ENCODE measurements at regions not wholly inside any gene's neighbourhood (a gene's known extent, or its start where the extent isn't known, plus 50 kb on each side); places are given as distances from the start of the nearest gene placed in this dataset.

DNA sequence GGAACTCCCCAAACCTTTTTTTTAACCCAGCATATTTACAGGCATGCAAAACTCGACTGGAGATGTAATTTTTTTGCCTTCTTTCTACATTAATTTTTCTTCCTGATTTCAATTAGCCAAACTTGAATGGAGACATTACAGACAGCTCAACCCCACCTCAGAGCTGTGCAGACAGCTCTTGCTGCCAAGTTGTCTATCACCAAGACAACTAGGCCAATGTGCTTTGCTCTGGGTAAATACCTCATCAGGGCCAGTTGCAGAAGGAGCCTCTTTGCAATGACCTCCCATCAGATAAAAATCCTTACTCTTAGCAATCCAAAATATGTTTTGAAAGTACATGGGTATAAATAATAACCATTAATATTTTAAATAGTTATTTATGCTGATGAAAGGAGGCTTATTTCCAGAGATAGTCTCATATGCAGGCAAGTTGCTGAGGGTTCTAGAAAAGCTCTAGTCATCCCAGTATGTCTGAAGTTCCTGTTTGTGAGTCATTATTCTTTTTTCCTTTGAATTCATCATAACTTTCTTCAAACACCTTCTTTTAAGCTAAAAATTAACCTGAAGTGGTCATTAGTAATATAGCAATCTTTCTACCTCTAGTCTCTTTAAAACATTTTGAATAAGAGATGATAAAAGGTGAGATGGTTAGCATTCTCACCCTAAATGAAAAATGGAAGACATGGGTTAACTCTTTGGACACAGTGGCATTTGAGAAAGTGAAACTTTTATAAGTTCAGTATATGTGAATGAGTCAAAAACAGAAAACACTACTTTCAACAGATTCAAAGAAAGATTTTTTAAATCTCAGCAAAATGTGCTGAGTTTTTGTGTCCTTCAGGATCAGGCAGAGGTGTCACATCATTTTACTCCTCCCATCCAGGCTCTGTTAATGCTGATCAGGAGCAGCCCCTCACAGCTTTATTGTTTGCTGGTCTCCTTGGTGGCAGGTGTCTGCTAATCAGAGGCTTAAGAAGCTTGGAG, 475.5 kb upstream of the FGF16 start:
- Histone ChIP-seq H3K4me3 (replicated peaks; ENCODE audit: insufficient read depth, low read length) (no peak overlapping the region), H3K27me3 (ENCODE audit: insufficient read depth, poor library complexity, severe bottlenecking) (no peaks in the 10 kb centered on the region), H3K27ac (replicated peaks) (no peak overlapping the region)
- TF ChIP-seq SPI1 (IDR thresholded peaks at IDR 0.05; ENCODE audit: borderline replicate concordance, low read depth) (no peak), POLR2AphosphoS5 (IDR thresholded peaks at IDR 0.05; ENCODE audit: low read depth) (no peak), GABPA (IDR thresholded peaks at IDR 0.05; ENCODE audit: low read depth) (no peak)
- TF ChIP-seq, protein P1, sequence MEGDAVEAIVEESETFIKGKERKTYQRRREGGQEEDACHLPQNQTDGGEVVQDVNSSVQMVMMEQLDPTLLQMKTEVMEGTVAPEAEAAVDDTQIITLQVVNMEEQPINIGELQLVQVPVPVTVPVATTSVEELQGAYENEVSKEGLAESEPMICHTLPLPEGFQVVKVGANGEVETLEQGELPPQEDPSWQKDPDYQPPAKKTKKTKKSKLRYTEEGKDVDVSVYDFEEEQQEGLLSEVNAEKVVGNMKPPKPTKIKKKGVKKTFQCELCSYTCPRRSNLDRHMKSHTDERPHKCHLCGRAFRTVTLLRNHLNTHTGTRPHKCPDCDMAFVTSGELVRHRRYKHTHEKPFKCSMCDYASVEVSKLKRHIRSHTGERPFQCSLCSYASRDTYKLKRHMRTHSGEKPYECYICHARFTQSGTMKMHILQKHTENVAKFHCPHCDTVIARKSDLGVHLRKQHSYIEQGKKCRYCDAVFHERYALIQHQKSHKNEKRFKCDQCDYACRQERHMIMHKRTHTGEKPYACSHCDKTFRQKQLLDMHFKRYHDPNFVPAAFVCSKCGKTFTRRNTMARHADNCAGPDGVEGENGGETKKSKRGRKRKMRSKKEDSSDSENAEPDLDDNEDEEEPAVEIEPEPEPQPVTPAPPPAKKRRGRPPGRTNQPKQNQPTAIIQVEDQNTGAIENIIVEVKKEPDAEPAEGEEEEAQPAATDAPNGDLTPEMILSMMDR (IDR thresholded peaks at IDR 0.05; ENCODE audit: insufficient read depth, low read length), result no peak
- TF ChIP-seq, protein P2, sequence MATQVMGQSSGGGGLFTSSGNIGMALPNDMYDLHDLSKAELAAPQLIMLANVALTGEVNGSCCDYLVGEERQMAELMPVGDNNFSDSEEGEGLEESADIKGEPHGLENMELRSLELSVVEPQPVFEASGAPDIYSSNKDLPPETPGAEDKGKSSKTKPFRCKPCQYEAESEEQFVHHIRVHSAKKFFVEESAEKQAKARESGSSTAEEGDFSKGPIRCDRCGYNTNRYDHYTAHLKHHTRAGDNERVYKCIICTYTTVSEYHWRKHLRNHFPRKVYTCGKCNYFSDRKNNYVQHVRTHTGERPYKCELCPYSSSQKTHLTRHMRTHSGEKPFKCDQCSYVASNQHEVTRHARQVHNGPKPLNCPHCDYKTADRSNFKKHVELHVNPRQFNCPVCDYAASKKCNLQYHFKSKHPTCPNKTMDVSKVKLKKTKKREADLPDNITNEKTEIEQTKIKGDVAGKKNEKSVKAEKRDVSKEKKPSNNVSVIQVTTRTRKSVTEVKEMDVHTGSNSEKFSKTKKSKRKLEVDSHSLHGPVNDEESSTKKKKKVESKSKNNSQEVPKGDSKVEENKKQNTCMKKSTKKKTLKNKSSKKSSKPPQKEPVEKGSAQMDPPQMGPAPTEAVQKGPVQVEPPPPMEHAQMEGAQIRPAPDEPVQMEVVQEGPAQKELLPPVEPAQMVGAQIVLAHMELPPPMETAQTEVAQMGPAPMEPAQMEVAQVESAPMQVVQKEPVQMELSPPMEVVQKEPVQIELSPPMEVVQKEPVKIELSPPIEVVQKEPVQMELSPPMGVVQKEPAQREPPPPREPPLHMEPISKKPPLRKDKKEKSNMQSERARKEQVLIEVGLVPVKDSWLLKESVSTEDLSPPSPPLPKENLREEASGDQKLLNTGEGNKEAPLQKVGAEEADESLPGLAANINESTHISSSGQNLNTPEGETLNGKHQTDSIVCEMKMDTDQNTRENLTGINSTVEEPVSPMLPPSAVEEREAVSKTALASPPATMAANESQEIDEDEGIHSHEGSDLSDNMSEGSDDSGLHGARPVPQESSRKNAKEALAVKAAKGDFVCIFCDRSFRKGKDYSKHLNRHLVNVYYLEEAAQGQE (IDR thresholded peaks at IDR 0.05; ENCODE audit: insufficient replicate concordance, low read depth), result no peak
- no peak for DNase-seq (ENCODE audit: low read depth in 1 of 2, low spot score in 1 of 2)

DNA sequence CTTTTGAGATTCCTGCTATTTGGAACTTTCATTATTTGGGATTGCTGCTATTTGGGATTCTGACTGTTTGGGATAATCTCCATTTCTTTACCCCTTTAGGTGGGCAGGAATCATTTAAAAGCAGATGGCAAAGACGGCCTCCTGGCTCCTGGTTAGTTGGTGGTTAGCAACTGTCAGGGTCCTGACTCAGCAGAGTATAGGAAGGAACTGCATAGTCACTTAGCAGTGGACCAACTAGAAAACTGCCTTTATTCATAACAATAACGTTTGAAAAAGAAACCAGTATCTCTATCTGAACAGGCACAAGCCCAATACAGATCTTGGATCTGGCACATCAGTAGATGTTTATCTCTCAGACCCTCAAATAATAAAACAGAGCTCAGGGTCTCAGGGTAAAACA, 469.7 kb upstream of the FGF16 start:
- DNase-seq (ENCODE audit: low read depth in 1 of 2, low spot score in 1 of 2), result no peak
- Histone ChIP-seq H3K4me3 (replicated peaks; ENCODE audit: insufficient read depth, low read length) (no peak overlapping the region), H3K27me3 (ENCODE audit: insufficient read depth, poor library complexity, severe bottlenecking) (no peaks in the 10 kb centered on the region), H3K27ac (replicated peaks) (no peak overlapping the region)
- TF ChIP-seq SPI1 (IDR thresholded peaks at IDR 0.05; ENCODE audit: borderline replicate concordance, low read depth) (no peak), GABPA (IDR thresholded peaks at IDR 0.05; ENCODE audit: low read depth) (no peak)

DNA sequence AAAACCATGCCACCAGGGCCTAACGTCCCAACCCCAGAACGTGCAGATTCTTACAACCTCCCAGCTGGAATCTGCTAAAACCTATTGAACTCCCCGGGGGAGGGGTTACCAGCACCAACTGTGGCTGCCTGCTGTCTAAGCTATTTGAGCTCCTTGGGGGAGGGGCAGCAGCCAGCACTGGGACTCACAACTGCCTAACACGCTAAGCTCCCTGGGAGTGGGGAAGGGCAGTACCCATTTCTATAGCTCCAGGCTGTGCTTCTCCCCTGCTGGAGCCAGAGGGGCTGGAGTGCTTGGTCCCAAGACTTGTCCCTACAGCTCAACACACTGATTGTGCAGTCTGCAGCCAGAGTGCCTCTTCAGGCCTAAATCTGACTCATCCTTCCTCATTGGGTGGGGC, 459.8 kb upstream of the FGF16 start:
- Histone ChIP-seq H3K4me3 (replicated peaks; ENCODE audit: insufficient read depth, low read length) (no peak overlapping the region), H3K27me3 (ENCODE audit: insufficient read depth, poor library complexity, severe bottlenecking) (no peaks in the 10 kb centered on the region), H3K27ac (replicated peaks) (no peak overlapping the region)
- DNase-seq (ENCODE audit: low read depth in 1 of 2, low spot score in 1 of 2), result no peak
- TF ChIP-seq SPI1 (IDR thresholded peaks at IDR 0.05; ENCODE audit: borderline replicate concordance, low read depth) (no peak), GABPA (IDR thresholded peaks at IDR 0.05; ENCODE audit: low read depth) (no peak), POLR2AphosphoS5 (IDR thresholded peaks at IDR 0.05; ENCODE audit: low read depth) (no peak)
- TF ChIP-seq, protein P2 (IDR thresholded peaks at IDR 0.05; ENCODE audit: insufficient replicate concordance, low read depth), result no peak

DNA sequence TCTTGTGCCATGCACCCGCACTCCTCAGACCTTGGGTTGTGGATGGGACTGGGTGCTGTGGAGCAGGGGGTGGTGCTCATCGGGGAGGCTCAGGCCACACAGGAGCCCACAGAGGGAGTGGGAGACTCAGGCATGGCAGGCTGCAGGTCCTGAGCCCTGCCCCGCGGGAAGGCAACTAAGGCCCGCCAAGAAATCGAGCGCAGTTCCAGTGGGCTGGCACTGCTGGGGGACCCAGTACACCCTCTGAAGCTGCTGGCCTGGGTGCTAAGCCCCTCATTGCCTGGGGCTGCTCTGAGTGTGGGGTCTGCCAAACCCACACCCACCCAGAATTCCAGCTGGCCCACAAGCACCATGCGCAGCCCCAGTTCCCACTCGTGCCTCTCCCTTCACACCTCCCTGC, 450.5 kb upstream of the FGF16 start:
- Histone ChIP-seq H3K27ac (replicated peaks) (no peak overlapping the region), H3K27me3 (ENCODE audit: insufficient read depth, poor library complexity, severe bottlenecking) (no peaks in the 10 kb centered on the region), H3K4me3 (replicated peaks; ENCODE audit: insufficient read depth, low read length) (no peak overlapping the region)
- TF ChIP-seq POLR2AphosphoS5 (IDR thresholded peaks at IDR 0.05; ENCODE audit: low read depth) (no peak), SPI1 (IDR thresholded peaks at IDR 0.05; ENCODE audit: borderline replicate concordance, low read depth) (no peak), GABPA (IDR thresholded peaks at IDR 0.05; ENCODE audit: low read depth) (no peak)
- TF ChIP-seq, protein P2 (IDR thresholded peaks at IDR 0.05; ENCODE audit: insufficient replicate concordance, low read depth), result no peak
- TF ChIP-seq, protein P1 (IDR thresholded peaks at IDR 0.05; ENCODE audit: insufficient read depth, low read length), result no peak
- no peak for DNase-seq (ENCODE audit: low read depth in 1 of 2, low spot score in 1 of 2)
